ENCODE measurements at regions not wholly inside any gene's neighbourhood (a gene's known extent, or its start where the extent isn't known, plus 50 kb on each side); places are given as distances from the start of the nearest gene placed in this dataset.

DNA sequence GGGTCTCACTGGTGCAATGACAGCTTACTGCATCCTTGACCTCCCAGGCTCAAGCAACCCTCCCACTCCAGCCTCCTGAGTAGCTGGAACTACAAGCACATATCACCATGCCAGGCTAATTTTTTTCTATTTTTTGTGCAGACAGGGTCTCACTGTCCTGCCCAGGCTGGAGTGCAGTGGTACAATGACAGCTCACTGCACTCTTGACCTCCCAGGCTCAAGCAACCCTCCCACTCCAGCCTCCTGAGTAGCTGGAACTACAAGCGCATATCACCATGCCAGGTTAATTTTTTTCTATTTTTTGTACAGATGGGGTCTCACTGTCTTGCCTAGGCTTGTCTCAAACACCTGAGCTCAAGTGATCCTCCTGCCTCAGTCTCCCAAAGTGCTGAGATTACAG lies 74.0 kb downstream of the GASK1B start:
- TF ChIP-seq, protein P1, sequence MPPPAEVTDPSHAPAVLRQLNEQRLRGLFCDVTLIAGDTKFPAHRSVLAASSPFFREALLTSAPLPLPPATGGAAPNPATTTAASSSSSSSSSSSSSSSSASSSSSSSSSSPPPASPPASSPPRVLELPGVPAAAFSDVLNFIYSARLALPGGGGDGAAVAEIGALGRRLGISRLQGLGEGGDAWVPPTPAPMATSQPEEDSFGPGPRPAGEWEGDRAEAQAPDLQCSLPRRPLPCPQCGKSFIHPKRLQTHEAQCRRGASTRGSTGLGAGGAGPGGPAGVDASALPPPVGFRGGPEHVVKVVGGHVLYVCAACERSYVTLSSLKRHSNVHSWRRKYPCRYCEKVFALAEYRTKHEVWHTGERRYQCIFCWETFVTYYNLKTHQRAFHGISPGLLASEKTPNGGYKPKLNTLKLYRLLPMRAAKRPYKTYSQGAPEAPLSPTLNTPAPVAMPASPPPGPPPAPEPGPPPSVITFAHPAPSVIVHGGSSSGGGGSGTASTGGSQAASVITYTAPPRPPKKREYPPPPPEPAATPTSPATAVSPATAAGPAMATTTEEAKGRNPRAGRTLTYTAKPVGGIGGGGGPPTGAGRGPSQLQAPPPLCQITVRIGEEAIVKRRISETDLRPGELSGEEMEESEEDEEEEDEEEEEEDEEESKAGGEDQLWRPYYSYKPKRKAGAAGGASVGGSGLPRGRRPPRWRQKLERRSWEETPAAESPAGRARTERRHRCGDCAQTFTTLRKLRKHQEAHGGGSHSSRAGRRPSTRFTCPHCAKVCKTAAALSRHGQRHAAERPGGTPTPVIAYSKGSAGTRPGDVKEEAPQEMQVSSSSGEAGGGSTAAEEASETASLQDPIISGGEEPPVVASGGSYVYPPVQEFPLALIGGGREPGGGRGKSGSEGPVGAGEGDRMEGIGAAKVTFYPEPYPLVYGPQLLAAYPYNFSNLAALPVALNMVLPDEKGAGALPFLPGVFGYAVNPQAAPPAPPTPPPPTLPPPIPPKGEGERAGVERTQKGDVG (CRISPR knock-in tag; IDR thresholded peaks at IDR 0.05) = no peak
- no peak for TF ChIP-seq POLR2A (IDR thresholded peaks at IDR 0.05; ENCODE audit: low read depth, low read length)
- TF ChIP-seq FOXM1 (IDR thresholded peaks at IDR 0.05; ENCODE audit: low read depth, low read length) = no peak
- TF ChIP-seq, protein P2, sequence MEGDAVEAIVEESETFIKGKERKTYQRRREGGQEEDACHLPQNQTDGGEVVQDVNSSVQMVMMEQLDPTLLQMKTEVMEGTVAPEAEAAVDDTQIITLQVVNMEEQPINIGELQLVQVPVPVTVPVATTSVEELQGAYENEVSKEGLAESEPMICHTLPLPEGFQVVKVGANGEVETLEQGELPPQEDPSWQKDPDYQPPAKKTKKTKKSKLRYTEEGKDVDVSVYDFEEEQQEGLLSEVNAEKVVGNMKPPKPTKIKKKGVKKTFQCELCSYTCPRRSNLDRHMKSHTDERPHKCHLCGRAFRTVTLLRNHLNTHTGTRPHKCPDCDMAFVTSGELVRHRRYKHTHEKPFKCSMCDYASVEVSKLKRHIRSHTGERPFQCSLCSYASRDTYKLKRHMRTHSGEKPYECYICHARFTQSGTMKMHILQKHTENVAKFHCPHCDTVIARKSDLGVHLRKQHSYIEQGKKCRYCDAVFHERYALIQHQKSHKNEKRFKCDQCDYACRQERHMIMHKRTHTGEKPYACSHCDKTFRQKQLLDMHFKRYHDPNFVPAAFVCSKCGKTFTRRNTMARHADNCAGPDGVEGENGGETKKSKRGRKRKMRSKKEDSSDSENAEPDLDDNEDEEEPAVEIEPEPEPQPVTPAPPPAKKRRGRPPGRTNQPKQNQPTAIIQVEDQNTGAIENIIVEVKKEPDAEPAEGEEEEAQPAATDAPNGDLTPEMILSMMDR (IDR thresholded peaks at IDR 0.05 in 2 of 3, conservative IDR thresholded peaks at IDR 0.05 in 1 of 3; ENCODE audit: control insufficient read depth in 2 of 3, extremely low read depth in 1 of 3, insufficient read depth in 1 of 3, low read depth in 3 of 3, low read length in 3 of 3) = no peak
- TF ChIP-seq, protein P3, sequence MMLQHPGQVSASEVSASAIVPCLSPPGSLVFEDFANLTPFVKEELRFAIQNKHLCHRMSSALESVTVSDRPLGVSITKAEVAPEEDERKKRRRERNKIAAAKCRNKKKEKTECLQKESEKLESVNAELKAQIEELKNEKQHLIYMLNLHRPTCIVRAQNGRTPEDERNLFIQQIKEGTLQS (IDR thresholded peaks at IDR 0.05; ENCODE audit: borderline replicate concordance, extremely low read depth, low read depth, low read length) = no peak
- no peak for TF ChIP-seq SUZ12 (IDR thresholded peaks at IDR 0.05; ENCODE audit: unreplicated experiment)
- no peak for TF ChIP-seq NFIC (IDR thresholded peaks at IDR 0.05; ENCODE audit: low read depth, low read length)
- TF ChIP-seq YY1 (IDR thresholded peaks at IDR 0.05; ENCODE audit: low read depth, low read length) = no peak
